GM18519 (cell line): ENCODE measurements at regions not wholly inside any gene's neighbourhood (a gene's known extent, or its start where the extent isn't known, plus 50 kb on each side); places are given as distances from the start of the nearest gene placed in this dataset.
"Not testable (repeated sequence)": the region's sequence is repeated elsewhere in the genome, so short reads cannot be mapped to it uniquely, and the experiment has no call there.

Source experiments
- ATAC-seq: cut with Tn5 transposase; IDR thresholded peaks from one replicate; pipeline ENCODE4 v1.9.1; 2021; ENCODE audit warnings: mild to moderate bottlenecking, moderate library complexity; ENCODE audit not compliant: unreplicated experiment, low FRiP score

- no peak for ATAC-seq
Measured at GRCh38 chr5:159571501-159572244, 241.4 kb upstream of the IL12B start.

GRCh38 chr5:159576902-159577301, 246.6 kb upstream of the IL12B start:
- no peak for ATAC-seq

GRCh38 chr5:159581502-159582249, 251.4 kb upstream of the IL12B start:
- no peak for ATAC-seq

- no peak for ATAC-seq
Measured at GRCh38 chr5:159582756-159583541, 252.7 kb upstream of the IL12B start.

GRCh38 chr5:159586921-159587320, 256.6 kb upstream of the IL12B start:
- ATAC-seq = no peak

GRCh38 chr5:159588941-159589340, 258.7 kb upstream of the IL12B start:
- ATAC-seq = no peak

GRCh38 chr5:159593518-159594073, 263.3 kb upstream of the IL12B start:
- no peak for ATAC-seq

- ATAC-seq = not testable (repeated sequence)
Measured at GRCh38 chr5:159595561-159595960, 265.3 kb upstream of the IL12B start.

GRCh38 chr5:159601216-159601615, 270.9 kb upstream of the IL12B start:
- no peak for ATAC-seq

- no peak for ATAC-seq
Measured at GRCh38 chr5:159602434-159602833, 272.1 kb upstream of the IL12B start.

GRCh38 chr5:159605585-159605984, 275.3 kb upstream of the IL12B start:
- ATAC-seq = no peak

GRCh38 chr5:159609359-159609758, 279.1 kb upstream of the IL12B start:
- ATAC-seq = no peak

- ATAC-seq = no peak
Measured at GRCh38 chr5:159610966-159611579, 280.8 kb upstream of the IL12B start.

GRCh38 chr5:159616952-159617351, 286.7 kb upstream of the IL12B start:
- ATAC-seq = no peak

GRCh38 chr5:159619826-159620225, 289.5 kb upstream of the IL12B start:
- no peak for ATAC-seq

GRCh38 chr5:159620853-159621540, 290.7 kb upstream of the IL12B start:
- ATAC-seq = no peak

- no peak for ATAC-seq
Measured at GRCh38 chr5:159628703-159629102, 287.6 kb upstream of the ADRA1B start.

GRCh38 chr5:159629158-159629557, 287.1 kb upstream of the ADRA1B start:
- ATAC-seq = no peak

- ATAC-seq = no peak
Measured at GRCh38 chr5:159630545-159630944, 285.7 kb upstream of the ADRA1B start.

GRCh38 chr5:159631001-159631400, 285.3 kb upstream of the ADRA1B start:
- ATAC-seq = no peak
